ENCODE measurements at regions not wholly inside any gene's neighbourhood (a gene's known extent, or its start where the extent isn't known, plus 50 kb on each side); places are given as distances from the start of the nearest gene placed in this dataset.

DNA sequence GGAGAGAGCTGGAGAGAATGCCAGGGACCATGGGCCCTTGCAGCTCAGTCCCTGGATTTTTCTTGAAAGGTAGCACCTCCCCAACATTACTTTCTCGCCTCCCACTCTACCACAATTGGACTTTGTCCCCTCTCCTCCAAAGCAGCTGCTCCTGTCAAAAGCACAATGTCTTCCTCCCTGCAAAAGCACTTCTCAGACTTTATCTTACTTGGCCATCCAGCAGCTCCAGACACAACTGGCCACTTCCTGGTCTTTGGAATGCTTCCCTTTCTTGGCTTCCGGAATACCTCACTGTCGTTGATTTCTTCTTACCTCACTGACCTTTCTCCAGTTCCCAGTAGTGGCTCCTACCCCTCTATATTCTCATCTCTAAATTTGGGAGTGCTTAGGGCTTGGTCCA lies 134.6 kb upstream of the PROK2 start:
- H3K4me1 Mint-ChIP-seq, result no peaks in the 10 kb centered on the region
- DNase-seq, result no peak
- H3K27me3 Mint-ChIP-seq, result peaks cover 3 to 8% of the 10 kb centered on the region in 2 donors
- intact Hi-C loops (cut with micrococcal nuclease), result no loop called here
- no peak overlapping the region for H3K4me3 Mint-ChIP-seq
- ChIA-PET CTCF (ENCODE audit: partially characterized antibody) (interaction anchor here (1.3 kb wide), 1 partner anchor 32 kb away, joined by 3 read pairs; no protein-coding TSS in a partner anchor), POLR2A (ENCODE audit: partially characterized antibody) (no interaction called here)
- Histone ChIP-seq H3K27me3 (ENCODE audit: insufficient read depth, low read length) (no peaks in the 10 kb centered on the region), H3K36me3 (ENCODE audit: insufficient read depth, low read length) (no peaks in the 10 kb centered on the region), H3K4me1 (ENCODE audit: insufficient read depth, low read length) (no peaks in the 10 kb centered on the region), H3K27ac (ENCODE audit: low read depth, low read length) (no peak overlapping the region), H3K9me3 (ENCODE audit: control insufficient read depth in 1 of 2, low read length in 2 of 2) (no peaks in the 10 kb centered on the region), H3K4me3 (ENCODE audit: low read length in 2 of 2) (no peak overlapping the region)
- no peaks in the 10 kb centered on the region for H3K36me3 Mint-ChIP-seq
- no peak overlapping the region for H3K27ac Mint-ChIP-seq
- H3K9me3 Mint-ChIP-seq, result no peaks in the 10 kb centered on the region

DNA sequence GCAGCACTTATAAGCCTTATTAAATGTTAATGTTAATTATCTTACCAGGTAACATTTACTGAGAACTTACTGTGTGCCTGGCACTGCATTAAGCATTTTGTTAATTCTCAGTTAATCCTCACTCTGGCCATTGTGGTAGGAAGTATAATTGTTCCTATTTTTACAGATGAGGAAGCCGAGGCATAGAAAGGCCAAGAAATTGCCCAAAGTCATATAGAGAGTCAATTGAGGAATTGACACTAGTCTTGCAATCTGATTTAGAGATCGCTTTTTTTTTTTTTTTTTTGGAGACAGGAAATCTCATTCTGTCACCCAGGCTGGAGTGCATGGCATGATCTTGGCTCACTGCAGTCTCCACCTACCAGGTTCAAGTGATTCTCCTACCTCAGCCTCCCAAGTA lies 132.6 kb upstream of the PROK2 start:
- Histone ChIP-seq H3K9me3 (ENCODE audit: control insufficient read depth in 1 of 2, low read length in 2 of 2) (no peaks in the 10 kb centered on the region), H3K27ac (ENCODE audit: low read depth, low read length) (no peak overlapping the region), H3K36me3 (ENCODE audit: insufficient read depth, low read length) (no peaks in the 10 kb centered on the region), H3K4me1 (ENCODE audit: insufficient read depth, low read length) (no peaks in the 10 kb centered on the region), H3K4me3 (ENCODE audit: low read length in 2 of 2) (no peak overlapping the region), H3K27me3 (ENCODE audit: insufficient read depth, low read length) (no peaks in the 10 kb centered on the region)
- no peaks in the 10 kb centered on the region for H3K9me3 Mint-ChIP-seq
- H3K4me1 Mint-ChIP-seq, result no peaks in the 10 kb centered on the region
- ChIA-PET POLR2A (ENCODE audit: partially characterized antibody) (no interaction called here), CTCF (ENCODE audit: partially characterized antibody) (no interaction called here)
- peaks cover 3 to 8% of the 10 kb centered on the region in 2 donors for H3K27me3 Mint-ChIP-seq
- no peak overlapping the region for H3K27ac Mint-ChIP-seq
- intact Hi-C loops (cut with micrococcal nuclease), result no loop called here
- H3K4me3 Mint-ChIP-seq, result no peak overlapping the region
- no peaks in the 10 kb centered on the region for H3K36me3 Mint-ChIP-seq
- no peak for DNase-seq

DNA sequence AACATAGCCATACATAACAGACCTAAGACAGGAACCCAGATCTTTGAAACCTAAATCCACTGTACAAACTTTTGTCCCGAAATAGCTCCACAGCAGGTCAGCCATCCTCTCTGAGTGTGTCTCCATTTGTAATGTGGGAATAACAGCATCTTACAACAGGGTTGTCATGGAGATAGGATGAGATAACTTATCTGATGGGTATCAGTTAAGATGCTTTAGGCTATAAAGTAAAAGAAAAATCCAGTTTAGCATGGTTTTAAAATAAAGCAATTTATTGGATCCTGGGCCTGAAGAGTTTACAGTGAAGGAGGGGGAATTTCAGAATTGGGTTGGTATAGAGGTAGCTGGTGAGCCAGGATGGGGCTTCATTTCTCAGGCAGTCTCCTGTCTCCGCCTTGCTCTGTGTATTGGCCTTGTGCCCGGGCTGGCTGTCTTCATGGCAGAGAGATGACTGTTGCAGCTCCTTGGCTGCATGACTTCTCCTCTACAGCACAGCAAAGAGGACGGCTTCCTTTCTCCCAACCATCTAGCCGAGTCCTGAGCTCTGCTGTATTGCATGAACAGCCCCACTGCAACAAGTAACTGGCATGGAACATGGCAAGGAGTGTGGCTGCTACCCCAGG lies 131.9 kb upstream of the PROK2 start:
- no peaks in the 10 kb centered on the region for H3K36me3 Mint-ChIP-seq
- H3K4me1 Mint-ChIP-seq, result no peaks in the 10 kb centered on the region
- Histone ChIP-seq H3K27me3 (ENCODE audit: insufficient read depth, low read length) (no peaks in the 10 kb centered on the region), H3K4me1 (ENCODE audit: insufficient read depth, low read length) (no peaks in the 10 kb centered on the region), H3K9me3 (ENCODE audit: control insufficient read depth in 1 of 2, low read length in 2 of 2) (no peaks in the 10 kb centered on the region), H3K27ac (ENCODE audit: low read depth, low read length) (no peak overlapping the region), H3K36me3 (ENCODE audit: insufficient read depth, low read length) (no peaks in the 10 kb centered on the region), H3K4me3 (ENCODE audit: low read length in 2 of 2) (no peak overlapping the region)
- H3K9me3 Mint-ChIP-seq, result no peaks in the 10 kb centered on the region
- ChIA-PET POLR2A (ENCODE audit: partially characterized antibody) (no interaction called here), CTCF (ENCODE audit: partially characterized antibody) (no interaction called here)
- DNase-seq, result no peak
- H3K27ac Mint-ChIP-seq, result no peak overlapping the region
- H3K27me3 Mint-ChIP-seq, result peaks cover 2 to 6% of the 10 kb centered on the region in 2 donors
- H3K4me3 Mint-ChIP-seq, result no peak overlapping the region
- intact Hi-C loops (cut with micrococcal nuclease), result no loop called here

GRCh38 chr3:71912839-71913495 lies 128.0 kb upstream of the PROK2 start:
- no peaks in the 10 kb centered on the region for H3K9me3 ChIP-seq (ENCODE audit: control insufficient read depth in 1 of 2, low read length in 2 of 2)
- Mint-ChIP-seq H3K4me1 (peaks cover 0 to 1% (median 0%) of the 10 kb centered on the region in 4 donors), H3K27ac (no peak overlapping the region), H3K4me3 (no peak overlapping the region), H3K9me3 (no peaks in the 10 kb centered on the region), H3K27me3 (peaks cover 2 to 3% of the 10 kb centered on the region in 2 donors), H3K36me3 (no peaks in the 10 kb centered on the region)
- no peaks in the 10 kb centered on the region for H3K36me3 ChIP-seq (ENCODE audit: insufficient read depth, low read length)
- H3K27me3 ChIP-seq (ENCODE audit: insufficient read depth, low read length), result no peaks in the 10 kb centered on the region
- intact Hi-C loops (cut with micrococcal nuclease), result no loop called here
- ChIA-PET CTCF (ENCODE audit: partially characterized antibody) (no interaction called here), POLR2A (ENCODE audit: partially characterized antibody) (no interaction called here)
- no peak overlapping the region for H3K27ac ChIP-seq (ENCODE audit: low read depth, low read length)
- no peaks in the 10 kb centered on the region for H3K4me1 ChIP-seq (ENCODE audit: insufficient read depth, low read length)
- no peak overlapping the region for H3K4me3 ChIP-seq (ENCODE audit: low read length in 2 of 2)
- DNase-seq, result no peak

GRCh38 chr3:71910108-71910507 lies 125.2 kb upstream of the PROK2 start:
- Mint-ChIP-seq H3K27me3 (peaks cover 4 to 5% of the 10 kb centered on the region in 2 donors), H3K27ac (no peak overlapping the region), H3K4me1 (peaks cover 1 to 5% (median 3%) of the 10 kb centered on the region in 4 donors), H3K4me3 (no peak overlapping the region), H3K9me3 (peaks cover 0 to 2% (median 0%) of the 10 kb centered on the region in 8 donors), H3K36me3 (no peaks in the 10 kb centered on the region)
- H3K27me3 ChIP-seq (ENCODE audit: insufficient read depth, low read length), result no peaks in the 10 kb centered on the region
- no peak for DNase-seq
- no peak overlapping the region for H3K4me3 ChIP-seq (ENCODE audit: low read length in 2 of 2)
- H3K27ac ChIP-seq (ENCODE audit: low read depth, low read length), result no peak overlapping the region
- H3K4me1 ChIP-seq (ENCODE audit: insufficient read depth, low read length), result peaks cover 3% of the 10 kb centered on the region
- ChIA-PET CTCF (ENCODE audit: partially characterized antibody) (interaction anchor here (0.8 kb wide), 1 partner anchor 34 kb away, joined by 5 read pairs; no protein-coding TSS in a partner anchor), POLR2A (ENCODE audit: partially characterized antibody) (no interaction called here)
- H3K9me3 ChIP-seq (ENCODE audit: control insufficient read depth in 1 of 2, low read length in 2 of 2), result no peaks in the 10 kb centered on the region
- intact Hi-C loops (cut with micrococcal nuclease), result no loop called here
- no peaks in the 10 kb centered on the region for H3K36me3 ChIP-seq (ENCODE audit: insufficient read depth, low read length)

DNA sequence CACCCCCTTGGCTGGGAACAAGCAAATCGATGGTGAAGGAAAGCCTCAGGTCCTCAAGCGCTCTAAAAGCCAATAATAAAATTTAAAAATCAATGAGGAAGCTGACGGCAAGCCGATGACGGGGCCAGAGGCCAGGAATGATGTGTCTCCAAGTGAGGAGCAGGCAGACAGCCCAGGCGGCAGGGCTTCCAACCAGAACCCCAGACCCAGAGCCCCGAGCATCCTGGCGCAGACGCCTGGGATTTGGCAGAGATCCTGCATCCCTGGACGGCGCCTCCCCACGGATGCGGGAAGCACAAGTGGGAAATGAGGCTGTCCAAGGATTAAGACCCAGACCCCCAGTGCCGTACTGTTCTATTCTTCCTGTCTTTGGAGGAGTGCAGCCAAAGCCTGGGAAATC lies 123.0 kb upstream of the PROK2 start:
- peaks cover 1 to 5% (median 3%) of the 10 kb centered on the region in 4 donors for H3K4me1 Mint-ChIP-seq
- Histone ChIP-seq H3K36me3 (ENCODE audit: insufficient read depth, low read length) (no peaks in the 10 kb centered on the region), H3K4me3 (ENCODE audit: low read length in 2 of 2) (no peak overlapping the region), H3K27ac (ENCODE audit: low read depth, low read length) (no peak overlapping the region), H3K9me3 (ENCODE audit: control insufficient read depth in 1 of 2, low read length in 2 of 2) (no peaks in the 10 kb centered on the region), H3K27me3 (ENCODE audit: insufficient read depth, low read length) (no peaks in the 10 kb centered on the region), H3K4me1 (ENCODE audit: insufficient read depth, low read length) (peaks cover 3% of the 10 kb centered on the region)
- H3K36me3 Mint-ChIP-seq, result no peaks in the 10 kb centered on the region
- no peak for DNase-seq
- no peak overlapping the region for H3K27ac Mint-ChIP-seq
- ChIA-PET CTCF (ENCODE audit: partially characterized antibody) (interaction anchor here (0.6 kb wide), 1 partner anchor 328 kb away, joined by 3 read pairs; no protein-coding TSS in a partner anchor), POLR2A (ENCODE audit: partially characterized antibody) (no interaction called here)
- H3K27me3 Mint-ChIP-seq, result peaks cover 4 to 5% of the 10 kb centered on the region in 2 donors
- no peak overlapping the region for H3K4me3 Mint-ChIP-seq
- peaks cover 0 to 2% (median 0%) of the 10 kb centered on the region in 8 donors for H3K9me3 Mint-ChIP-seq
- intact Hi-C loops (cut with micrococcal nuclease), result no loop called here

DNA sequence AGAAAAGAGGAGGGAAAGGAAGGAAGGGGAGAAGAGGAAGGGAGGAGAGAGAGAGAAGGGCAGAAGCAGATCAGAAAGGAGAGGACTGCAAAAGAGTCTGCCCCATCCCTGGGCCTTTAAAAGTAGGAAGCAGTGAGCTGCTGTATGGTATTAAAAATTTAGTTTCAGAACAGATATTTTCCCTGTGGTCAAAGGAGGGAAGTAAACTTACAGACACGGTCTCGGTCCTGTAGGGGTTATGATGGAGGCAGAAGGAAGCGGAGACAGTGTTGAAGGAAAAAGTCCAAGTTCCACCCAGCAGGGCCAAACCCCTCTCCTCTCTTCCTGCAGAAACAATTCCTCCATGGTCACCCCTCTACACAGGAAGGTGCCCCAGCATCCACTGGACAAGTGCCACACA lies 122.0 kb upstream of the PROK2 start:
- Mint-ChIP-seq H3K27ac (no peak overlapping the region), H3K27me3 (peaks cover 4 to 5% of the 10 kb centered on the region in 2 donors), H3K36me3 (no peaks in the 10 kb centered on the region), H3K4me3 (no peak overlapping the region), H3K4me1 (peaks cover 1 to 5% (median 3%) of the 10 kb centered on the region in 4 donors), H3K9me3 (peaks cover 0 to 2% (median 0%) of the 10 kb centered on the region in 8 donors)
- intact Hi-C loops (cut with micrococcal nuclease), result no loop called here
- ChIA-PET POLR2A (ENCODE audit: partially characterized antibody) (no interaction called here), CTCF (ENCODE audit: partially characterized antibody) (no interaction called here)
- no peak overlapping the region for H3K27ac ChIP-seq (ENCODE audit: low read depth, low read length)
- no peaks in the 10 kb centered on the region for H3K36me3 ChIP-seq (ENCODE audit: insufficient read depth, low read length)
- H3K4me1 ChIP-seq (ENCODE audit: insufficient read depth, low read length), result peaks cover 3% of the 10 kb centered on the region
- no peak for DNase-seq
- H3K4me3 ChIP-seq (ENCODE audit: low read length in 2 of 2), result no peak overlapping the region
- no peaks in the 10 kb centered on the region for H3K27me3 ChIP-seq (ENCODE audit: insufficient read depth, low read length)
- H3K9me3 ChIP-seq (ENCODE audit: control insufficient read depth in 1 of 2, low read length in 2 of 2), result no peaks in the 10 kb centered on the region

Measured in CD4-positive, alpha-beta memory T cell (primary cell).